ENCODE measurements at regions not wholly inside any gene's neighbourhood (a gene's known extent, or its start where the extent isn't known, plus 50 kb on each side); places are given as distances from the start of the nearest gene placed in this dataset.

DNA sequence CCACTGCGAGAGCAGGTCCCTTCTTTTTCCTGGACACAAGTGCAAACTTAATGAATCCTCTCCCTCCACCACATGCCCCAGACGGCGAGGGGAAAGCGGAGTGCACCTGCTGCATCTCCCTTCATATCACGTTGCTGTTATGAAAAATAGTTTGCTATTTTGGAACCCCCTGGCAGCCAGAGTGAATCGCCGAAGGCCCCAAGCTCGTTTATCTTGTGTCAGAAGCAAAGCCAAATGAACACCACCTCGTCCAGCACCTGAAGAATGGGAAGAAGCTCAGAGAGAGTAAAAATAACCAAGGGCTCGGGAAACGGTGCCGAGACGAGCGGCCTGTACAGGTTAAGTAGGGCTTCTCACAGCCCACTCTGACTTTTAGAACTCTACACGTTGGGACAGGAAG, 394.6 kb upstream of the RORA start:
- Histone ChIP-seq H2BK20ac (ENCODE audit: low read depth, low read length) (no peak overlapping the region), H3K9ac (ENCODE audit: low read depth, low read length) (no peak overlapping the region), H4K8ac (ENCODE audit: low read depth in 2 of 2, low read length in 2 of 2) (no peak overlapping the region), H3K9me3 (ENCODE audit: control insufficient read depth, insufficient read depth, low read length) (no peaks in the 10 kb centered on the region), H3K14ac (replicated peaks; ENCODE audit: low read depth, low read length) (no peak overlapping the region), H3K56ac (ENCODE audit: extremely low read depth, insufficient read depth, low read length) (no peak overlapping the region), H3K79me1 (ENCODE audit: low read depth in 1 of 2, low read length in 2 of 2) (no peaks in the 10 kb centered on the region), H3K4ac (ENCODE audit: low read depth, low read length) (no peak overlapping the region), H3K4me3 (ENCODE audit: insufficient read depth, low read depth, low read length) (no peak overlapping the region), H3K23ac (ENCODE audit: low read depth, low read length) (no peak overlapping the region), H2AFZ (replicated peaks; ENCODE audit: low read length, poor library complexity) (no peak overlapping the region), H4K5ac (ENCODE audit: low read depth, low read length) (no peak overlapping the region), H2AK5ac (ENCODE audit: low read depth, low read length) (no peak overlapping the region), H3K4me1 (ENCODE audit: control insufficient read depth, insufficient read depth, low read length) (no peaks in the 10 kb centered on the region), H3K18ac (ENCODE audit: low read depth, low read length) (no peak overlapping the region), H3K9me1 (ENCODE audit: insufficient read depth, low read length) (no peaks in the 10 kb centered on the region), H2BK5ac (ENCODE audit: low read depth, low read length, poor library complexity, severe bottlenecking) (no peak overlapping the region), H3K27me3 (ENCODE audit: control insufficient read depth, insufficient read depth, low read length) (no peaks in the 10 kb centered on the region), H3K36me3 (ENCODE audit: control insufficient read depth, insufficient read depth, low read length) (no peaks in the 10 kb centered on the region), H3K4me2 (ENCODE audit: low read depth, low read length) (no peak overlapping the region), H2BK120ac (ENCODE audit: low read depth, low read length) (no peak overlapping the region), H4K91ac (ENCODE audit: insufficient read depth, low read depth, low read length) (no peak overlapping the region), H3K27ac (ENCODE audit: insufficient read depth, low read length) (no peak overlapping the region), H4K20me1 (ENCODE audit: insufficient read depth, low read length) (no peaks in the 10 kb centered on the region), H2AK9ac (replicated peaks; ENCODE audit: low read depth, low read length, poor library complexity) (no peak overlapping the region), H2BK15ac (ENCODE audit: low read depth, low read length) (no peak overlapping the region)
- dilution Hi-C loops (cut with HindIII; ENCODE audit: low sequenced_read_pairs, unreplicated experiment), result no loop called here
- ChIA-PET POLR2A (ENCODE audit: unreplicated experiment) (no interaction called here), CTCF (no interaction called here)
- no TSS peak for BruUV-seq (replicated peaks)
- ATAC-seq (ENCODE audit: low read depth) (no peak), DNase-seq (no peak)
- TF ChIP-seq RCOR1 (IDR thresholded peaks at IDR 0.05; ENCODE audit: insufficient replicate concordance, low read length) (no peak), BHLHE40 (IDR thresholded peaks at IDR 0.05; ENCODE audit: low read depth, low read length) (no peak)
- TF ChIP-seq, protein P1, sequence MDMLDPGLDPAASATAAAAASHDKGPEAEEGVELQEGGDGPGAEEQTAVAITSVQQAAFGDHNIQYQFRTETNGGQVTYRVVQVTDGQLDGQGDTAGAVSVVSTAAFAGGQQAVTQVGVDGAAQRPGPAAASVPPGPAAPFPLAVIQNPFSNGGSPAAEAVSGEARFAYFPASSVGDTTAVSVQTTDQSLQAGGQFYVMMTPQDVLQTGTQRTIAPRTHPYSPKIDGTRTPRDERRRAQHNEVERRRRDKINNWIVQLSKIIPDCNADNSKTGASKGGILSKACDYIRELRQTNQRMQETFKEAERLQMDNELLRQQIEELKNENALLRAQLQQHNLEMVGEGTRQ (IDR thresholded peaks at IDR 0.05; ENCODE audit: low read depth, low read length), result no peak
- WGBS, 2 experiments (ENCODE audit: extremely low coverage in 2 of 2, insufficient read length in 1 of 2), result no CpG with 5 or more reads among the region's 15 CpGs
- in situ Hi-C loops (cut with MboI; ENCODE audit: low sequenced_read_pairs), result no loop called here
- intact Hi-C loops (cut with micrococcal nuclease), result no loop called here
